Renal cortical epithelial cell (primary cell): ENCODE measurements at regions not wholly inside any gene's neighbourhood (a gene's known extent, or its start where the extent isn't known, plus 50 kb on each side); places are given as distances from the start of the nearest gene placed in this dataset.
A peak's percentile ranks its signal among the peaks of the same experiment; 100 is the strongest.
"Not testable (repeated sequence)": the region's sequence is repeated elsewhere in the genome, so short reads cannot be mapped to it uniquely, and the experiment has no call there.

ENCODE experiments used
- DNase-seq: peaks from one replicate; pipeline ENCODE4 v3.0.0-alpha.2; 2011; ENCODE audit warnings: low read depth

- DNase-seq = peak; percentile 38
These were observed 254.6 kb upstream of the GK2 start for GRCh38 chr4:79662651-79663050.

GRCh38 chr4:79661196-79661595 is 253.2 kb upstream of the GK2 start:
- DNase-seq = peak; percentile 73

GRCh38 chr4:79659308-79659870 is 251.4 kb upstream of the GK2 start:
- DNase-seq = not testable (repeated sequence)

GRCh38 chr4:79657379-79657778 is 249.4 kb upstream of the GK2 start:
- no peak for DNase-seq

- peak; percentile 86 for DNase-seq
These were observed 245.8 kb upstream of the GK2 start for GRCh38 chr4:79653871-79654270.

- DNase-seq = no peak
These were observed 244.7 kb upstream of the GK2 start for GRCh38 chr4:79652738-79653137.

- DNase-seq = no peak
These were observed 244.2 kb upstream of the GK2 start for GRCh38 chr4:79652232-79652631.

- peak; percentile 85 for DNase-seq
These were observed 243.4 kb upstream of the GK2 start for GRCh38 chr4:79651456-79651855.

- peak; percentile 94 for DNase-seq
These were observed 242.9 kb upstream of the GK2 start for GRCh38 chr4:79650794-79651431.

- peak; percentile 13 for DNase-seq
These were observed 242.2 kb upstream of the GK2 start for GRCh38 chr4:79650217-79650616.

GRCh38 chr4:79645942-79646341 is 237.9 kb upstream of the GK2 start:
- peak; percentile 21 for DNase-seq

- DNase-seq = no peak
These were observed 230.7 kb upstream of the GK2 start for GRCh38 chr4:79638735-79639134.

- no peak for DNase-seq
These were observed 229.0 kb upstream of the GK2 start for GRCh38 chr4:79636991-79637390.

- no peak for DNase-seq
These were observed 226.1 kb upstream of the GK2 start for GRCh38 chr4:79634111-79634510.

GRCh38 chr4:79632114-79632513 is 224.1 kb upstream of the GK2 start:
- no peak for DNase-seq

- no peak for DNase-seq
These were observed 218.6 kb upstream of the GK2 start for GRCh38 chr4:79626611-79627010.

GRCh38 chr4:79626101-79626500 is 218.1 kb upstream of the GK2 start:
- DNase-seq = no peak

- no peak for DNase-seq
These were observed 217.3 kb upstream of the GK2 start for GRCh38 chr4:79625361-79625760.

- DNase-seq = no peak
These were observed 215.2 kb upstream of the GK2 start for GRCh38 chr4:79623021-79623870.

- DNase-seq = no peak
These were observed 213.0 kb upstream of the GK2 start for GRCh38 chr4:79621061-79621460.

GRCh38 chr4:79620617-79621016 is 212.6 kb upstream of the GK2 start:
- no peak for DNase-seq

GRCh38 chr4:79613269-79613935 is 205.4 kb upstream of the GK2 start:
- DNase-seq = no peak

- DNase-seq = peak; percentile 1
These were observed 203.0 kb upstream of the GK2 start for GRCh38 chr4:79611026-79611425.
